Vagina (tissue), 2 donors: ENCODE measurements at regions not wholly inside any gene's neighbourhood (a gene's known extent, or its start where the extent isn't known, plus 50 kb on each side); places are given as distances from the start of the nearest gene placed in this dataset.

ENCODE experiments used
- CTCF ChIP-seq, 3 experiments: fragments of 450-650 bp in 2 of 3; fragments of 200-600 bp in 1 of 3; sonication (generic) in 1 of 3; IDR thresholded peaks; one replicate each; pipeline ENCODE4 v1.5.1; 2017 to 2019; ENCODE audit warnings: antibody characterized with exemption in 3 of 3, mild to moderate bottlenecking in 2 of 3, moderate library complexity in 2 of 3
- POLR2A ChIP-seq, 2 donors: fragments of 450-650 bp; IDR thresholded peaks; one replicate each; pipeline ENCODE4 v1.6.1; 2017; ENCODE audit warnings: antibody characterized with exemption in 2 of 2, mild to moderate bottlenecking in 2 of 2, moderate library complexity in 2 of 2
- POLR2AphosphoS5 ChIP-seq, 2 donors: sonication (generic); formaldehyde crosslinking; IDR thresholded peaks; one replicate each; pipeline ENCODE4 v1.9.0; 2017; ENCODE audit warnings: antibody characterized with exemption in 2 of 2, mild to moderate bottlenecking in 2 of 2, low read depth in 1 of 2; ENCODE audit not compliant: insufficient read depth in 1 of 2

GRCh38 chr6:140784573-140784972 lies 1348.2 kb upstream of the GJE1 start:
- TF ChIP-seq CTCF (IDR thresholded peaks at IDR 0.05) (no peak), POLR2A (IDR thresholded peaks at IDR 0.05) (no peak), POLR2AphosphoS5 (IDR thresholded peaks at IDR 0.05; ENCODE audit: insufficient read depth in 1 of 2, low read depth in 1 of 2) (no peak)
